HG03520 (cell line): ENCODE measurements at regions not wholly inside any gene's neighbourhood (a gene's known extent, or its start where the extent isn't known, plus 50 kb on each side); places are given as distances from the start of the nearest gene placed in this dataset.

Experiments
- ATAC-seq: cut with Tn5 transposase; IDR thresholded peaks from one replicate; pipeline ENCODE4 v1.9.1; 2021; ENCODE audit warnings: mild to moderate bottlenecking, moderate library complexity; ENCODE audit not compliant: unreplicated experiment

GRCh38 chr6:28766426-28766825 is 157.4 kb downstream of the TRIM27 start:
- no peak for ATAC-seq

- ATAC-seq: no peak
Observed at GRCh38 chr6:28767133-28767532, 156.7 kb downstream of the TRIM27 start.

- ATAC-seq: no peak
Observed at GRCh38 chr6:28767691-28768090, 156.1 kb downstream of the TRIM27 start.

- no peak for ATAC-seq
Observed at GRCh38 chr6:28768187-28768913, 155.4 kb downstream of the TRIM27 start.

GRCh38 chr6:28769626-28770402 is 154.0 kb downstream of the TRIM27 start:
- no peak for ATAC-seq

GRCh38 chr6:28770732-28771131 is 153.1 kb downstream of the TRIM27 start:
- ATAC-seq: no peak

- ATAC-seq: no peak
Observed at GRCh38 chr6:28771401-28772267, 152.2 kb downstream of the TRIM27 start.

- ATAC-seq: no peak
Observed at GRCh38 chr6:28772480-28773381, 151.1 kb downstream of the TRIM27 start.

GRCh38 chr6:28774292-28775051 is 149.3 kb downstream of the TRIM27 start:
- no peak for ATAC-seq

GRCh38 chr6:28775052-28775376 is 148.8 kb downstream of the TRIM27 start:
- ATAC-seq: no peak

GRCh38 chr6:28775405-28776129 is 148.2 kb downstream of the TRIM27 start:
- ATAC-seq: no peak

- no peak for ATAC-seq
Observed at GRCh38 chr6:28776269-28777146, 147.3 kb downstream of the TRIM27 start.

GRCh38 chr6:28777147-28777461 is 146.7 kb downstream of the TRIM27 start:
- ATAC-seq: no peak

- ATAC-seq: no peak
Observed at GRCh38 chr6:28782113-28782673, 141.6 kb downstream of the TRIM27 start.

GRCh38 chr6:28785962-28786679 is 137.7 kb downstream of the TRIM27 start:
- no peak for ATAC-seq

GRCh38 chr6:28789553-28790083 is 134.2 kb downstream of the TRIM27 start:
- no peak for ATAC-seq

GRCh38 chr6:28791002-28791383 is 132.8 kb downstream of the TRIM27 start:
- ATAC-seq: no peak
